DND-41 (cell line): ENCODE measurements at regions not wholly inside any gene's neighbourhood (a gene's known extent, or its start where the extent isn't known, plus 50 kb on each side); places are given as distances from the start of the nearest gene placed in this dataset.

Experiments used
- CTCF ChIP-seq: IDR thresholded peaks from 2 replicates; pipeline ENCODE4 v1.5.1; 2012; ENCODE audit warnings: borderline replicate concordance, low read length, moderate library complexity, mild to moderate bottlenecking; ENCODE audit not compliant: poor library complexity, severe bottlenecking; ENCODE audit errors: extremely low read depth
- EZH2 ChIP-seq: IDR thresholded peaks from 3 replicates; pipeline ENCODE4 v1.6.1; 2012; ENCODE audit warnings: borderline replicate concordance, low read depth, mild to moderate bottlenecking, moderate library complexity, low read length, inconsistent platforms; ENCODE audit not compliant: severe bottlenecking

DNA sequence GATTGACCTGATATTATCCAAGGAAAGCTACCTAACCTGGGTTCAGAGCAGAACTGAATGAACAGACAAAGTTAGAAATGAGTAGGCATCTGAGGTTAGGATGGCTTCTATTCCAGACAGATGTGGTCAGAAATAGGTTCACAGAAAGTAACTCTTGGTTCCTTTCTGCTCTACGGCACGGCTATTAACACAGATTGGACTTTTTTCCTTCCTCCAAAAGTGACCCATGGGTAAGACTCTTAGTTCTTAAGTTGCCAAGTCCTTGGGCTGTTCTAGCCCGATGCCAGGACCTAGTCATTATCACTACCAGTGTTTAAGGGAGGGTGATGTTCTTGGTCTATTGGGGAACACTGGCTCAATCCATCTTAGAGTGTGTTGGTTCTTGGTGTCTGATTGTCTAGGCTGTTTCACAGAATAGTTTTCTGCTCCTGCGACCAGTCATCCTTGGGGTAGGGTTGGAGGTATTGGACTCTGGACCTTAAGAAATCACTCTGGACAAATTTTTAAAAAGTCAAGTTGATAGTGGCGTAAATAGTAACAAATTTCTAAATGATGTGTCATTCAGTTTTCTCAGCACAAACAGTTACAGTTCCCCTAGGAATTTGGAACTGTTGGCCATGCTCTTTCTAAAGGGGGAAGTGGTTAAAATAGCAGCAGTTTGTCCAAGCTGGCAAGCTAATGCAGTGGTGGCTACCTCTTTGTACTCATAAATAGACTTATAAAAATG lies 60.1 kb upstream of the MYCBP2 start:
- TF ChIP-seq CTCF (no peak), EZH2 (no peak)
